DMS 273 treated with DMSO at 0.1 percent for 48 hours (cell line): ENCODE measurements at regions not wholly inside any gene's neighbourhood (a gene's known extent, or its start where the extent isn't known, plus 50 kb on each side); places are given as distances from the start of the nearest gene placed in this dataset.
"Not testable (repeated sequence)": the region's sequence is repeated elsewhere in the genome, so short reads cannot be mapped to it uniquely, and the experiment has no call there.

Experiments used
- DNase-seq: peaks from one replicate; lab custom pipeline; 2025; lab: John Stamatoyannopoulos, UW

DNA sequence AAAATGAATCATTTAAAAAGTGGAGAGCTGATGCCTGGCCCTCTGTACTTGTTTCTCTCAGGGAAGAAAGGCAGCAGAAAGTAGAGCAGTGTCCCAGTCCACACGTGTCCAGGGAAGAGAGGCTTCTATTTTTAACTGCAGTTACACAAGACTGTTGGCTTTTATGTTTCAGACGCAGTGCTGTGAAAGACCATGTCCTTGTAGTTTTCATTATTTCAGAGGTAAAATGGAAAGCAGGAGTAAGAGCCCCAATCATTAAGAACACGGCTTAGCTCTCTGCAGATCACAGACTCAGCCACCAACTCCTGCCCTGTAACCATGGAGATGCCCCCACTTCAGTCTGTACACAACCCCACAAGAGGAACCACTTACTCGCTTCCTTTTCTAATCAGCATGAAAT is 336.3 kb downstream of the DAD1 start:
- DNase-seq = no peak

DNA sequence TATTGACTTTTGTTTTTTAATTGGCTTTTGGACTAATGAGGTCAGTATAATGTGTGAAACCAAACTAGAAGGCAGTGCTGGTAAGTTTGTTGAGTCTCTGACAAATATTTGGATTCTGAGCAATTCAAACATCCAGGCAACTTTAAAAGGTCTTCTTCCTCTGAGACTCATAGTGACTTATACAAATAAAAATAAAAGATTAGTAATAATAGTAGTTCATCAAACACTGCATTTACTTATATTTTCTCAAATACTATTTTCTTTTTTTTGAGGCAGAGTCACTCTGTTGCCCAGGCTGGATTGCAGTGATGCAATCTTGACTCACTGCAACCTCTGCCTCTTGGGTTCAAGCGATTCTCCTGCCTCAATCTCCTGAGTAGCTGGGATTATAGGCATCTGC is 337.9 kb downstream of the DAD1 start:
- no peak for DNase-seq

DNA sequence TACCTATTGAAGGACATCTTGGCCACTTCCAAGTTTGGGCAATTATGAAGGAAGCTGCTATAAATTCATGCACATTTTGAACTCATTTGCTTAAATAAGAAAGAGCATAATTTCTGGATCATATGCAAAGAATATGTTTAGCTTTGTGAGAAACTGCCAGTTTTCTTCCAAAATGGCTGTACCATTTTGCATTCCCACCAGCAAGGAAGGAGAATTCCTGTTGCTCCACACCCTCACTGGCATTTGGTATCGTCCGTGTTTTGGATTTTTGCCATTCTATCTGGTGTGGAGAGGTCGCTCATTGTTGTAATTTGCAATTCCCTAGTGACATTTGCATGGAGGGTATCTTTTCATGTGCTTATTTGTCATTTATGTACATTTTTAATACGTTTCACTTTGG is 339.3 kb downstream of the DAD1 start:
- no peak for DNase-seq

DNA sequence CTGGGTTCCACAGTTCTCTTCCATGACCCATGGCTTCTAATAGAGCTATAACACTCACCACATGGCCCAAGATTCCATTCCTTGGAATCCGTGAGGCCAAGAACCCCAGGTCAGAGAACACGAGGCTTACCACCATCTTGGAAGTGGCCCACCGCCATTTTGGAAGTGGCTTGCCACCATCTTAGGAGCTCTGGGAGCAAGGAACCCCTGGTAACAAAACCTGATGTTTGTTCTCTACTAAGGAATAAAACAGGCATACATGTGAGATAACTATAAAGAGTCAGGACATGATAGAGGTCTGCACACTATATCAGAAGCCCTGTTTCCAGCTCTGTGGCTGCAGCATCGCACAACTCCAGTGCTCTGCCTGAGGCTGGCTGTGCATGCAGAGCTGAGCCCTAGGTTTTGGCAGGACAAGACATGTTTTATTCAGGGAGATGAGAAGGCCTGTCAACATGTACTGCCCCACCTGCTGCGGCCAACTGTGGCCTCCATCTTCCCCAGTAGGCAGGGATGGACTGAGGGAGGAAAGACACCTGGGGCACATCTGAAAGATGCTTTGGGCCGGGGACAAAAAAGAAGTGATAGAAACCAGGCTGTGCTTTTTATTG is 344.9 kb downstream of the DAD1 start:
- DNase-seq = no peak

DNA sequence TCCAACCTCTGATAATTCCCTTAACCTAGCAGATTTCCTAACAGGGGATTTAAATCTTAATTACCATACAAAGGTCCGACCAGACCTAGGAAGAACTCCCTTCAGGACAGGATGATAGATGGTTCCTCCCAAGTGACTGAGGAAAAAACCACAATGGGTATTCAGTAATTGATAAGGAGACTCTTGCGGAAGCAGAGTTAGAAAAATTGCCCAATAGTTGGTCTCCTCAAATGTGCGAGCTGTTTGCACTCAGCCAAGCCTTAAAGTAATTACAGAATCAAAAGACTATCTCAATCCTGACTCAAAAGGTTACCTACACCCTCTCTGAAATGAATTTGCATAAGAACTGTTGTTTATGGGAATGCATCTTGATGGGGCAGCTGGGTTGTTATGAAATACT is 350.7 kb downstream of the DAD1 start:
- DNase-seq = not testable (repeated sequence)

DNA sequence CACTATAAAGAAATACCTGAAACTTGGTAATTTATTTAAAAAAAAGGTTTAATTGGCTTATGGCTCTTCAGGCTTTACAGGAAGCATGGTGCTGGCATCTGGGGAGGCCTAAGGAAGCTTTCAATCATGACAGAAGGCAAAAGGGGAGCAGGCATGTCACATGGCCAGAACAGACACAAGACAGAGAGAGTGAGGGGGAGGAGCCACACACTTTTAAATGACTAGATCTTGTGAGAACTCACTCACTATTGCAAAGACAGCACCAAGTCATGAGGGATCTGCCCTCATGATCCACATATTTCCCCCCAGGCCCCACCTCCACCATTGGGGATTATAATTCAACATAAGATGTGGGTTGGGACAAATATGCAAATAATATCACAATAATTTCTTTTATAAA is 355.6 kb downstream of the DAD1 start:
- no peak for DNase-seq

DNA sequence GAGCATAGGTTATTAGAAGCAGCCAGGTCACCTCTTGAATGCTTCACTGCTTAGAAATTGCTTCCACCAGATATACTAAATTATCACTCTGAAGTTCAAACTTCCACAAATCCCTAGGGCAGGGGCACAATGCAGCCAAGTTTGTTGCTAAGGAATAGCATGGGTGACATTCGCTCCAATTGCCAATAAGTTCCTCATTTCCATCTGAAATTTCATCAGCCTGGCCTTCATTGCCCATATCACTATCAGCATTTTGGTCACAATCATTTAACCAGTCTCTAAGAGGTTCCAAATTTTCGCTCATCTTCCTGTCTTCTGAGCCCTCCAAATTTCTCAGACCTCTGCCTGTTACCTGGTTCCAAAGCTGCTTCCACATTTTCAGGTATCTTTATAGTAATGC is 356.1 kb downstream of the DAD1 start:
- DNase-seq = no peak

DNA sequence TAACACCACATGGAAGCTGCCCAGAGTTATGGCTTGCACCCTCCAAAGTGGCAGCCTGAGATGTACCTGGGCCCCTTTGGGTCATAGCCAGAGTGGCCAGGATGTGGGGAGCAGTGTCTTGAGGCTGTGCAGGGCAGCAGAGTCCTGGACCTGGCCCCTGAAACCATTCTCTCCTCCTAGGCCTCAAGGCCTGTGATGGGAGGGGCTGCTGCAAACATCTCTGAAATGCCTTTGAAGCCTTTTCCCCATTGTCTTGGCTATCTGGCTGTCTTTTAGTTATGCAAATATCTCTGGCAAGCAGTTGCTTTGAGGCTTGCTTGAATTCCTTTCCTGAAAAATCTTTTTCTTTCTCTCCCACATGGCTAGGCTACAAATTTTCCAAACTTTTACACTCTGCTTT is 356.5 kb downstream of the DAD1 start:
- no peak for DNase-seq

DNA sequence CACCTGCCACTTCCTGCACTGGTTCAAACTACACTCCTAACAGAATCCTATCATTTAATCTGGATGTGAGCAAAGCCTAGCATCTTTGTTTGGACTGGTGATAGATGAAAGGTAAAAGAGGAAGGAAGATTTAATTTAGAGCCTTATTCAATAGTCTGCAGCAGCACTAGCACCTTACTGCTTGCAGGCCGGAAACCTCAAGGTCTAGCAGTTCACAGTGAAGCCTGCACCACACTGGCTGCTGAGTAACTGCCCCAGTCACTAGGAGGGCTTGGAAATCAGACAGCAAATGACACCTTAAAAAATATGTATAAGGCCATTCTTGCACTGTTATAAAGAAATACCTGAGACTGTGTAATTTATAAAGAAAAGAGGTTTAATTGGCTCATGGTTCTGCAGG is 358.0 kb downstream of the DAD1 start:
- no peak for DNase-seq

DNA sequence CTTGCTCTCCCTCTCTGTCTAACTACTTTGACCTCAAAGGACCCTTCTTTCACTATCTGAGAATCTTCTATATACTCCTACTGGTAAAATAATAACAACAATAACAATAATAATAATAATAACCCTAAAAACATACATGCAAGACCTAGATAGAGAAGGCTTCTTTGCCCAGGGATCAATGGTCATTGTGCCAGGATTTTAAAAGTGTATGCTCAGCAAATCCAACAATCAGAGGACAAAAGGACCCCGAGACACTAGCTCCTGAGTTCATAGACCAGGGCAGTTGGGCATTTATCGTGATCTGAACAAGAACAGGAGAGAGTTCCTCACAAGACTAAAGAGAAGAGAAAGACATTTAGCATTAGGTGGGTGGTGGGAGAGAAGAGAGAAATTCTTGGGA is 358.5 kb downstream of the DAD1 start:
- DNase-seq = no peak

DNA sequence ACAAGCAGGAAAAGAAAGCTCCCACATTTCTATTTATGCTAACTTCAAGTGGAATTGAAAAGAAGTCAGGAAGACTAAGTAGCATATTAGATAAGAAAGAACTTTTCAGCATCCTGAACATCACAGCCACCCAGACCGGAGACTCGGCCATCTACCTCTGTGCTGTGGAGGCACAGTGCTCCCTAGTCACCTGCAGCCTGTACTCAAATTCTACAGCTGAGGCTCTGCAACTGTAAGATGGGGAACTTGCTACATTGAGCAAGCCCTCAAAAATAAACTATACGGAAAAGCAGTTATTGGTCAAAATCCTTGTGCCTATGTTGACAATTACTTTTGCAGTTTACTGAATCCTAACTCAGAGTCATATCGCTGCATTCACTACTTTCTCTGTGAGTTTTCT is 361.9 kb downstream of the DAD1 start:
- DNase-seq = no peak

DNA sequence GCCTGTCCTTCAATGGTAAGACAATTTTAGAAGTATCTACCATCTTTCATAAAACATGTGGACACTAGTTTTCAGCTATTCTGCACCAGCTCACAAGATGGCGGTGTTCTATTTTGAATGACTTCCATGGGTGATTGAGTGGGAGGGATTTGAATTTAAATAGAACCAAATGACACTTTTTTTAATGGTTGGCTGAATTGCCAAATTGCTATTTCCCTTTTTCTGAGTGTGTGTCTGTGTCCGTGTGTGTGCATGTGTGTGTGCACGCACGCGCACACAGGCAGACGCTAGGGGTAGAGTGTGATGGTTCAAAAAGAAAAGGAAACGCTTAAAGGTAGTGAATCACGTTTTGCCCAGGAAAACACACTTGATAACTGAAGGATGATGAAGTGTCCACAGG is 362.6 kb downstream of the DAD1 start:
- DNase-seq = no peak

DNA sequence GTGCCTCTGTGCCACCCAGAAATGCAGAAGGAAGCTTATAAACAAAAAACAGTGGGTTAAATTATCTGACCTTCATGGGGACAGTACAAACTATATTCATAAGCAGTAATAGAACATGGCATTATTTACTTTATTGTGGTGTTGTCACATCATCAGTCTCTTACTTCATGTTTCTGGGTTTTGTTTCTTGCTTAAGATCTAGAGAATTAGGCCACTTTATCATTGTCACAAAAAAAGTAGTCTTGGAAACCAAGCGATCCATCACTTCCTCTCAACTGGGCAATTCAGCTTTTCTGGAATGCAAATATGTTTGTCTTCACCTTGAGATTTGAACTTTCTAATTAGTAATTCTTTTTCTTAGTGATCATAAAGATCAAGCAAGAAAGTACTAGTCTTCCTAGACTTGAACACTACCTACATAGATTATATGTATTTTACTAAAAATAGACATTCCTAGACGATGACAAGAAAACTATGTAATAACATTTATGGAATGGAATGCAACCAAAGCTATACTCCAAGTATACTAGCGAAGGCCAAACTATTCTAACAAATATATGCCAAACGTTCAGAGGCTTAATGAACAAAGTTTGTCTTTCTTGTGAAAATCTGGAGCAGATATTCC is 363.4 kb downstream of the DAD1 start:
- no peak for DNase-seq

DNA sequence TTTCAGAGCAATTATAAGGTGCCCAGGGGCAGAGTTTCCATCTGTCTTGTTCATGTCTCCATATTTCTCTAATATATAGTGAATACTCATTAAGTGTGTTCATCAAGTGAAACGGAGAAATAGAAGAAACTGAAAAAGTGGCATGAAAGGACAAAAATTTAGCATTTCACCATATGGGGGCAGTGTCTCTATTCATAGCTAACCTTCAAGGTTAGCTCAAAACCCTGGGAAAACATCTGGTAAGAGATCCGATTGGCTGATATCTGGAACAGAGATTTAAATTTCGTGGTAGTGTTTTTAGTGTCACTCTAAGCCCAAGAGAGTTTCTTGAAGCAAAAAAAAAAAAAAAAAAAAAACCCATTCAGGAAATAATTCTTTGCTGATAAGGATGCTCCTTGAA is 367.5 kb downstream of the DAD1 start:
- DNase-seq = no peak

DNA sequence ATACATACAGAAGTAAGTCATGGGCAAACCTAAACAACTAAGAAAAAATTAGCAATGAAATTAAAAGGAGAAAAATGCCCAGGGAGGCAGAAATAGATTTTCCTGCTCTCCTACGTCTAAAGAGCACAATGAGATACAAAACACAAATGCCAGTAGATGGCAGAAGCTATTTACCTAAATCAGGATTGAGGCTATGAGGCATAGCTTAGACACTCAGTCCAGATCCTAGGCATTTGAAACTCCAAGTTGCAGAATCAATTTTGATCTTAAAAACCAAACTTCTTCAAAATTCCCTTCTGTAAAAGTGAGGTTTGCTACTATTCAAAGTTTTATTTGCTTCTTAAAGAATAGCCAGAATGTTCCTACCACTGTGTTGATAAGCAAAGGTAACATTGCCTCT is 368.6 kb downstream of the DAD1 start:
- DNase-seq = no peak

DNA sequence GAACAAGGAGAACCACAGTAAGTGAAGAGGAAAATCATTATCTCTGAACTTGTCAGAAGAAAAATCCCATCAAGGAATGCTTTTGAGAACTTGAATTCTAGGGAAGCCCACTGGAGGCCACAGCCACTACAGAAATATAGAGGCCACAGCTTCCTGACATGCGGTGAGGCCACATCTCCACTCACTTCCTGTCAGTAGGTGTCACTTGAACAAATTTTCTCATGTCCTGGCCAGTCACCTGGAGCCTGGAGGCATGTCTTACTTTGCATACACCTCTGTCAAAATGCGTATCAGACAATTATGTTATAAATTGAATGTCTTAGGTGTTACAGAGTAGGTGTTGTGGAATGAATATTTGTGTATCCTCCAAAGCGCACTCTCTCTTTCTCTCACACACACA is 370.3 kb downstream of the DAD1 start:
- no peak for DNase-seq

DNA sequence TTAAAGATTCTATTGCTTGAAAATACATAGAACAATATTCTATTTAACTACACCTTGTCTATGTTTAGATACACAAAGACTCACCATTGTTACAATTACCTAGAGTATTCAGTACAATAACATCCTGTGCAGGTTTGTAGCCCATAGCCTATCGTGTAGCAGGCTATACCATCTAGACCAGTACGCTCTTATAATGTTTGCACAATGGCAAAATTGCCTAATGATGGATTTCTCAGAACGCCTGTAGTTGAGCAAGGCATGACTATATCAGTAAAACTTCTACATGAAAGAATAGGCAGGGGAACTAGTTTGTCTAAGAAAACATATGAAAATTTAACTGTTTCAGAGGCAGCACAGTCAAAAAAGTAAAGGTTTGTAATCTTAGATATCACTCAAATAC is 375.9 kb downstream of the DAD1 start:
- no peak for DNase-seq

DNA sequence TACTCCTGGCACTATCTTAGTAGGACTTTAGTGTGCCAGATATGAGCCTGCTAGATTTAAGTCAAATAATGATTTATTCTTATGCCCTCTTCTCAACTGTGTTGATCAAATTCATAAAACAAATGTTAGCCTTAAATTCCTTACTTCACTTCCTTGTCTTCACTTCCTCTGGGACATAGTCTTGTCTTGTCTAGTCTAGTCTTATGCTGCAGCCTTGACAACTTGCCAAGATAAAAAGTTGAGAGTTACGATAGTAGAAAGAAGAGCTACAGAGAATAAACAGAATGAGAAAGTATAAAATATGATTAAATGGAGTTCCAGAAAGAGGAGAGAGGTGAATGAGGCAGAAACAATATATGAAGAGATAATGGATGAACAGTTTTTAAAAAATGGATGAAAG is 378.1 kb downstream of the DAD1 start:
- no peak for DNase-seq

DNA sequence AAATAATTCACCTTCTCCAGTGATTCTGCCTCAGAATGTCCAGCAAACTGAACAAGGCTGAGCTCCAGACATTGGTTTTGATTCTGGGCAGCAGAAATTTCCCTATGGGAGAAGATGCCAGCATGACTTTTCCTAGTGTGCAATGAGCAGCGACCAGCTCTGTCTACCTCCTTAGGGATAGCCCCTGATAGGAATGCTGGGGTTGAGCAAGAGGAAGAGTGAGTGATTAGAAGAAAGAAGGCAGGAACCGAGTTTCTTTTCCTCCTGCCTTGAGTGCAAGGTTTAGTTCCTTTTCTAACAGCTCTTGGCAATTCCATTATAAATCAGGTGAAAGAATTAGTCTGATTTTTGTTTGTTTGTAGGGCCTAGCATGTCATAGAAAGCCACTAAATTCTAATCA is 379.0 kb downstream of the DAD1 start:
- no peak for DNase-seq

DNA sequence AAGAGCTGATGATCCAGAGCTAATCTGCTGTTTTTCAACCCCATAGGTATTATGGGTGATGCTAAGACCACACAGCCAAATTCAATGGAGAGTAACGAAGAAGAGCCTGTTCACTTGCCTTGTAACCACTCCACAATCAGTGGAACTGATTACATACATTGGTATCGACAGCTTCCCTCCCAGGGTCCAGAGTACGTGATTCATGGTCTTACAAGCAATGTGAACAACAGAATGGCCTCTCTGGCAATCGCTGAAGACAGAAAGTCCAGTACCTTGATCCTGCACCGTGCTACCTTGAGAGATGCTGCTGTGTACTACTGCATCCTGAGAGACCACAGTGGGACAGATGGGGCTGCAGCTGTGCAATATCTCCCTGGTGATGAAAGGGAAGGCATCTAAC is 386.0 kb downstream of the DAD1 start:
- DNase-seq = no peak

DNA sequence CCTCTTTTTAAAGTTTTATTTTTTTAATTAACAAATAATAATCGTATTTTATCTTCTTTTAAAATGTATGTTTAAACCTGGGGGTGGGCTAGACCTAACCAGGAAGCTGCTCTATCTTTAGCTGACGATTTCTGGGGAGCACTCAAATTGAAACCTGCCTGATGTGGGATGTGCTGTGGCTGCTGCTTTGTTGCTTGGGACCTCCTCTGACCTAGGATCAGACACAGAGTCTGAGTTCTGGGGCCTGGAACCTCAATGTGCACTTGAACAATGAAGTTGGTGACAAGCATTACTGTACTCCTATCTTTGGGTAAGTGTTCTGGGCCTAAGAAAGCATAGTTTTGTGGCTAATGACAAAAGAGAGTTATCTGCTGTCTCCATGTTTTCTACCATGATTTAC is 386.7 kb downstream of the DAD1 start:
- DNase-seq = no peak

DNA sequence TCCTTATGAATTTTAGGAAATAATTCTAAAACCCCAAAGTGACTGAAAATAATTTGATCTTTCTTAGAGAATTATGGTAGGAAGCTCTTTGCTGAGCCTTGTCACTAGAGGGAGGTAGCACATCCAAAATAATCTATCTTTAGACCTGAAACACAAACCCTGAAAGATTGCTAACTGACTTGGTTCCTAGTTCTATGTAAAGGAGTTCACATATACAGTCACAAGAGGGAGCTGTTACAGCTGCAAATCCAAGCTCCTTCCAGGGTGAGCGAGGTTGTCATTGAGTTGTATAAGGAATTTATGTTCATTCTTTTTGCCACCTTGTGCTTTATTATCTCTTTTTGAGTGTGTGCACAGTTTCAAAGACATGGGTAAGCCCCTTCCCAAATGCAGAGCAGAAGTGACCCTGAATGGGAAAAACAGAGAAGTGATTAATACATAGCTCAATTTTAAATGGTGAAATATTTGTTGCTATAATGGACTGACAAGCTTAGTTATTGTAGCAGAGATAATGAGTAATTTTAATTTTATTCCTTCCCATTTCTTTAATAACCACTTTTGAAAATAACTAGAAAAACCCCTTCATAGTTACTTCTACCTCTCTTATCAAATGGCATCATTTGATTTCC is 387.9 kb downstream of the DAD1 start:
- no peak for DNase-seq

DNA sequence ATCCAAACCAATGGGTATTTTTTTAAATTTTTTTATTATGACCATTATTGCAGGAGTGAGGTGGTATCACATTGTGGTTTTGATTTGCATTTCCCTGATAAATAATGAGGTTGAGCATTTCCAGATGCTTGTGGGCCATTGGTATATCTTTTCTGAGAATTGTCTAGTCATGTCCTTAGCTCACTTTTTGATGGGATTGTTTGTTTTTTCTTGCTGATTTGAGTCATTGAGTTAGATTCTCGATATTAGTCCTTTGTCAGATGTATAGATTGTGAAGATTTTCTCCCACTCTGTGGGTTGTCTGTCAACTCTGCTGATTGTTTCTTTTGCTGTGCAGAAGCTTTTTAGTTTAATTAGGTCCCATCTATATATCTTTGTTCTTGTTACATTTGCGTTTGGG is 388.9 kb downstream of the DAD1 start:
- not testable (repeated sequence) for DNase-seq

DNA sequence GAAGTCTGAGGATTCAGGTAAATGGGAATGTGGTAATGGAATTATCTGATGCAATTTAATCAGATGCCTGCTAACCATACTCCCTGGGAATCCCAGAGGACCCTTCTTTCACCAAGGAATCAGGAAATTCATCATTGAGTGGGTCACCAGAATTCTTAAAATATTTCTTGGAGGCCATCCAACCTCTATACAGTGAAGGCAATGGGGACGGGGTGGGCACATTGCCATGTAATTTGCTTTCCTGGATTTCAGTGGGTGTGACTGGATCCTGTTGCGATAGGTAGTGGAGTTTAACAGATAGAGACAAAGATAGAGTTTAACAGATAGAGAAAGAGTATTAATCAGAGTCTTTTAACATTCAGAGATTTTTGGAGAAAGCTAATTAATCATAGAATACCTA is 394.4 kb downstream of the DAD1 start:
- DNase-seq = no peak
